HG03103 (cell line): ENCODE measurements at regions not wholly inside any gene's neighbourhood (a gene's known extent, or its start where the extent isn't known, plus 50 kb on each side); places are given as distances from the start of the nearest gene placed in this dataset.

Experiments
- ATAC-seq: cut with Tn5 transposase; IDR thresholded peaks from one replicate; pipeline ENCODE4 v1.9.1; 2021; ENCODE audit warnings: low read depth; ENCODE audit not compliant: unreplicated experiment

DNA sequence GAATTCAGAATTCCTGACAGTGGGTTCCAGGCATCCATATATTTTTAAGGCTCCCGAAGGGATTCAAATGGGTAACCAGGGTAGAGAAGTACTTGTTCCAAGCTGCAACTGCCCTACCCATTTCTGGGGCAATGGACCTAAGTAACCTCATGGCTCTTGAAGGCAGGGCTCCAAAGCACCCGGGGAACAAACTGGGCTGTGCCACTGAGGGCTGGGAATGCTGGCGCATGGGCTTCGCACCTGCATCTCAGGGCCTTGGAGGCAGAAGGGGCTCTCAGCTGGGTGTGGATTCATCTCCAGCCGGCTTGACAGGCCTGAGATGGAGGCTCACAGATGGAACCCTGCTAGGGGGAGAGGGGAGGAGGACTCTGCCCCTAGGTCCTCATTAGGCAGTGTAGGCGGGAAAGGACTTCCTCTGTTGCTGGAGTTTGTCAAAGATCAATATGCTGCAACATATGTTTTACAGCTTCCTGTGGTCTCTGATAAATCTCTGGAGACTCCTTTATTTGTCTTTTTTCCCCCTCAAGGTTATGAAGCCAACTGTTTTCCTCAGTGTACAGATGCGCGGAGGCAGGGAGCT lies 232.3 kb upstream of the NLRP1 start:
- no peak for ATAC-seq

DNA sequence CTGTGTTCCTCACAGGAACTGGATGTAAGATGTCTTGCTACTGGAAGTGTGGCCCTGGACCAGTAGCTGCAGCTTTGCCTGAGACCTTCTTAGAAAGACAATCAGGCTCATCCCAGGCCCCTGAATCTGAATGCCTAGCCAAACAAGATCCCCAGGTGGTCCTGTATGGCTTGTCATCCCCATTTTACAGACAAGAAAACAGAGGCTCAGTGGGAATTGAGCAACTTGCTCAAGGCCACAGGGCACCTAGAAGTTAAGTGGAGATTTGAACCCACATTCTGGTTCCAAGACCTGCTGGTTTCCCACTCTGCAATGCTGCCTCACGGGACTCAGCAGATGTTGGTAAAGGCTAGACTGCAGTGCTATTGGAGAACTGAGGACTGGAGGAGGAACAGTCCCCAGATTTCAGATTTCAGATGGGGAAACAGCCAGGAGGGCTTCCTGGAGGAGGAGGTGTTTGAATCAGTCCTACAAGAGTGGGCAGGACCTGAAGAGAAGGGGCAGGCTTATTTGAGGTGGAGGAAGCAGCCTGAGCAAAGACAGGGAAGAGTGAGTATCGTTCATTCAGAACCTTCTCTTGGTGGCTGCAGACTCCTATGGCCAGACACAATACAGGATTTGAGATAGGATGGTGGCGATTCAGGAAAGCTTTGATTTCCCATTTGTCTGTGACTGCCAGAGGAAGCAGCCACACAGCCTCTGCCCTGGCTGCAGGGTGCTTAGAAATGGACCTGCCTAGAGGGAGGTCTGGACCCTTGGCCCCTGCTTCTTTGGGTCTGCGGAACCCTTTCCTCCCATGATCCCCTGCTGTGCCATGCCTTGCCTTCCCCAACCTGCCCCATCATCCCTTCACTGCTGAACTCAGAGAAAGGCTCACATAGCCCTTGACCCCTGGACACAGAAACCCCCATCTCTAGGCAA lies 233.4 kb upstream of the NLRP1 start:
- no peak for ATAC-seq

DNA sequence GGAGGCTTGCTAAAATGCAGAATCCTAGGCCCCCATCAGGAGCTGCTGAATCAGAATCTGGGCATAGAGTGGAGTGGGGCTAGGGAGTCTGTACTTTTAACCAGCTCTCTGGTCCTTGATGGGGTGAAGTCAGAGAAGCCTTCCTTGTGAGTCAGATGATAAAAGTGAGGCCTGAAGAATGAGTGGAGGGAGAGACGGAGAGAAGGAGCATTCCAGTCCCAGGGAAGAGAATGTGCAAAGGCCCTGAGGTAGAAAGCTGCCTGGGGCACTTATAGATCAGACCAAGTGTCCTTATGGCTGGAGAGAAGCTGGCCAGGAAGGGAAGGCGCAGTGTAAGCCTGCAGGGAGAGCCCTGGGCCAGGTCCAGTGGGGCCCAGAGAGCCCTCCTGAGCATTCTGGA lies 235.1 kb upstream of the NLRP1 start:
- no peak for ATAC-seq

DNA sequence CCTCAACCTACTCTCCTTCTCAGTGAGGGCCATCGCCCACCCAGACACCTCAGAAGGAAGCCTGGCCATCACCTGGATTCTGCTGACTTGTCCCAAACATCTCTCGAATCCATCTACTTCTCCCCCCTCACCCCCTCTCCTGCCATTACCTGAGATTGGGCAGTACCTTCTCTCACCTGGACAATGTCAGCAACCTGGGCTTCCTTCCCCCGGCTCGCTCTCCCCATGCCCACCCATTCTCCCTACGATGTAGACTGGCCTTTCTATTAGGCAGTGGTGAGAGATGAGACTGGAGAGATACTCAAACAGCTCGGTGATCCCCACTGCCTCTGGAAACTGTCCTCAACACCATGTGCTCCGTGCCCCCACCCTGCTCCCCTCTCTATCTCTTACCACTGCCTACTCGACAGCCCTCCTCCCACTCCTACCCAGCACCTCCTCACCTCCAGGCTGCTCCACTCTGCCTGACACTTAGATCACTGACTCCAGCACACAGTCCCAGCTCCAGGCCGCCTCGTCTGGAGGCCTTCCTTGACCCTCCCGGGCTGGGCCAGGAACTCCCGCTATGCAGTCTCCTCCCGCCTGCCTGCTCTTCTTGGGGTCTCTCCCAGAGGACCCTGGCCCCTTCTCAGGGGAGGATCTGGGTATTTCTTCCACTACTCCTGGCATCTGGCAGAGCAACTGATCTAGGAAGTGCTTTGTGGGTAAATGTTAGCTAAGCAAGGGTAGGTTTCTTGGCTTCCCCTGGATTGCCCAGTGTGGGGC lies 235.8 kb upstream of the NLRP1 start:
- ATAC-seq, result no peak

DNA sequence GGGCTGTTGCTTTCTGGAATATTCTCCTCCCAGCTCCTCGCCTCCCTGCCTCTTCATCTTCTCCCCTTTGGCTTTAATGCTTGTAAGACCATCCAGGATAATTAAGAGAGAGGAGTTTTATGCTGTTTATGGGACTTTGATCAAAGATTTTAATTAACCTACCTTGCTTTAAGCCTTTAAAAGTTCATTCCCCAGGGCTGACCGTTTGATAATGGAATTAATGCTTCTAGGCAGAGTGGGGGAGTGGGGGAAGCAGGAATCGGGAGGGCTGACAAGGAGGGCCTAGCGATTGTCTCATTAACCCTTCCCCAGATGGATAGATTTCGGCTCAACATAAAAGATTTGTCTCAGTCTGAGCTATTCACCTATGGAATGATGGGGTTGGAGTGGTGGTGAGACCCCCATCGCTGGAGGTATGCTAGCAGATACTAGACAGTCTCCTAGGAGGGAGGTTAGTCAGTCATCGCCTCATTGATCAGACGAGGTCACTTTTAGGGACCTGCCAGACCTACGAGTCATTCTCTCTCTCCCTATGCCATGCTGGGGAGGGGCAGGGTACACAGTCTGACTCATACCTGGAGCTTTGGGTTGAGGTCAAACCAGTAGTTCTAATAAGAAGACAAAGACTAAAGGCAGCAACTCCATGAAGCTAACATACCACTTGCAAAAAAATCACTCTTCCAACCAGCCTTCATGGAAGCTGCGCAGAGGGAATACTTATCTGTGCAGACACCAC lies 236.6 kb upstream of the NLRP1 start:
- no peak for ATAC-seq

DNA sequence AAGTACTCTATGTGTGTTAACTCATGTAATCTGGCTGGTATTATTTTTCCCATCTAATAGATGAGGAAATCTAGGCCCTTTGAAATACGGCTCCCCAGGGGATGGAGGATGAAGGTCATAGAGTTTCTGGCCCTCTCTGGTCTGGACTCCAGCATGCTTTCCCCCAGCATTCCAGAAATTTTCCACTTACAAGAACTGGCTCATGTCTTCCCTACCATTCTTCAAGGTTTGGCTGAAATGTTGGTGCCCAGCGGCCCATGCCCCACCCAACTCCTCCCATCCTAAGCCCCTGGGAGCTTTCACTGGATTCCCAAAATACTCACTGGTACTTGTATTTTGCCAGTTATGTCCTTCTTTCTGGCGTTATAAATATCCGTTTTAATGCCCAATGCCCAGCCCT lies 237.5 kb upstream of the NLRP1 start:
- no peak for ATAC-seq

DNA sequence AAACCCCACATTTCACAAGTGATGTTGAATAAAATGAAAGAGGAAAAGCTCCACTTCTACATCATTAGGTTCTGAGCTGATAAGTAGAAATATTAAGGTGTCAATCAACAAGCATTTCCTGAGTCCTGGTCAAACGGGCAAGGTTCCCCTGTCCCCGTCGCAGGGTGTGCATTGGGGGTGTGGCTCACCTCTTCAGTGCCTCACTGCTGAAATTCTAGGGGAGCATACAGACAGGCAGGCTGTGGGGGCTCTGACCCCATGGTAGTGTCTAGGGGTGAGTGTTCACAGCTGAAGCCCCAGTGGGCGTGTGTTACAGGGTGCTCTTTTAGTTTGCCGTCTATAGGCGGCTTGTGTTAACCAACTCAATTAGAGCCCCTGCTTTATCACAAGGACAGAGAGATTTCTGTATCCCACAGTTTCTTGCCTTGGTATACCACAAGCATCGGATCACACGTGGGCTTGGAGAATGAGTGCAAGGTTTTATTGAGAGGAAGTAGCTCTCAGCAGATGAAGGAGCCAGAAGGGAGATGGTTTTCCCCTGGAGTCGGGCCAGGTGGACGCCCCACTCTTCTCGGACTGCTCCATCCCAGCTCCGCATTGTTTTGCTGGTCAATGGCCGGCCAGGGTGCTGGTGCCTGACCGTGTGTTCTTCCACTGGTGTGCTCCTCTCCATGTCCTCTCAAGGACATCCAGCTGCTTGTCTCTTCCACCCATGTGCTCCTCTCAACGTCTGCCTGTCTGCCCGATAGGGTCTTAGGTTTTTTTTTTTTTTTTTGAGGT lies 238.2 kb upstream of the NLRP1 start:
- no peak for ATAC-seq

DNA sequence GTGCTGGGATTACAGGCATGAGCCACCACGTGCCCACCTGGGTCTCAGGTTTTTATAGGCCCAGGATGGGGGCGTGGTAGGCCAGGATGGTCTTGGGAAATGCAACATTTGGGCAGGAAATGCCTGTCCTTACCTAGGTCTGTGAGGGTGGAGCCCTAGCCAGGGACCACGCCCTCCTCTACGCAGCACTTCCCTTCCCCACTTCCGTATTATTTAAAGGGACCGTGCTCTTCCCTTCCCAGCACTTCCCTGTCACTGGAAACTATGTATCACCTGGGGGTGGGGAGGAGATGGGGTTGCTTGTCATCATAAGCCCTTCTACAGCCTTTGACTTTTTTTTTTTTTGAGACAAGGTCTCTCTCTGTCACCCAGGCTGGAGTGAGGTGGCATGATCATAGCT lies 238.9 kb upstream of the NLRP1 start:
- ATAC-seq, result no peak

DNA sequence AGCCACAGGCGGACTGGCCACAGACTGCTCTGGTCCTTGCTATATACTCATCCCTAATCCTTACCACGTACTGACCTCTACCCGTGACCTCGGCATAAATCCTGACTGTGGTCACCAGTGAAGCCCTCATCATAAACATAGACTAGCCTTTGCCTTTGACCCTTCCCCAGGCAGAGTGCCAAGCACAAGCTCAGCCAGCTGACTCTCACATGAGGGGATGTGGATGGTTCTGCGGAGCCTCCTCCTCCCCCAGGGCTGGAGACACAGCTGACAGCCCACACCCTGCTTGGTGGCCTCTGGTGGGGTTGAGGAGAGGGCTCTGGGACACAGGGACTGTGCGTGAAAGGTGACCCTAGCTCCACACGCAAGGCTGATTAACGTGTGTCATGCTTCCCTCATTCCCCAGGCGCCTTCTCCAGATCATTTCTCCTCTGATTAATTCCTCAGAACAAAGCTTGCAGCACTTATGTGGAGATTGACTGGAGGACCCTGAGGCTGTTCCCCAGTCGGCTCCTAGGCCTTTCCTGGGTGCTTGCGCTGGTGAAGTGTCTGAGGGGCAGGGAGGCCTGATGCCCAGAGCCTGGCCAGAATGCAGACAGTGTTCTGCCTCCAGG lies 241.5 kb upstream of the NLRP1 start:
- no peak for ATAC-seq

DNA sequence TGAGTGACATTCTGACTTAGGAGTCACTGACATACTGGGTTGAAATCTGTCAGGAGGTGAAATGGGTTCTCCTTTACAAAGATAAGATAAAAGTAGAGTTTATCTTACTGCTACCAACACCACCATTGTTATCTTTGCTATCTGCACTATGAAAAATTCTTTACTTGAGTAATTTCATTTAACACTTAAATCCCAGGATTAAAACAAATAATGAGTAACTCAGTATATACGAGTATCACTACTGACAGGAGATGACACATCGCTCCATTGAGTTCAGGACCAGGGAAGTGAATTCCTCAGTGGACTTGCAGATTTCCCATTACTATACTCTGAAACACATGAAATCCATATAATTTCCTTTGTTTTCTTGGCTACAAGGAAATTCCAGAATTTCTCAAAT lies 242.1 kb upstream of the NLRP1 start:
- ATAC-seq, result no peak

DNA sequence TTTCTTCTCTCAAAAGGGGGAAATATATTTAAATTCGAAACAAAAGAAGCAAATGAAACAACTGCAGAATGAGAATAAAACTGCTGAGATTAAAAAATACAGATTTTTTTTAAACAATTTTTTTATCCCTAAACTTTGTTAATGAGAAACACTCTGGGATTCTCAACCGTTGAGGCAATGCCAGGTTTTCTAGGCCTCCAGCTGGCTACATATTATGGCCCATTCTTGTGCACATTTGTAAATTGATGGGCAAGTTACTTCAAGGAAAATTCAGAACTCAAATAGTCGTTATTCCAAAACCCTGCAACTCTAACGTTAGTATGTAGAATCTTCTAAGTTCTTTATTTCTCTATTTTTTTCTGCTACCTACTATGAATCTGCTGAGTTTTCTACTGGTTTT lies 239.3 kb upstream of the WSCD1 start:
- ATAC-seq, result no peak

DNA sequence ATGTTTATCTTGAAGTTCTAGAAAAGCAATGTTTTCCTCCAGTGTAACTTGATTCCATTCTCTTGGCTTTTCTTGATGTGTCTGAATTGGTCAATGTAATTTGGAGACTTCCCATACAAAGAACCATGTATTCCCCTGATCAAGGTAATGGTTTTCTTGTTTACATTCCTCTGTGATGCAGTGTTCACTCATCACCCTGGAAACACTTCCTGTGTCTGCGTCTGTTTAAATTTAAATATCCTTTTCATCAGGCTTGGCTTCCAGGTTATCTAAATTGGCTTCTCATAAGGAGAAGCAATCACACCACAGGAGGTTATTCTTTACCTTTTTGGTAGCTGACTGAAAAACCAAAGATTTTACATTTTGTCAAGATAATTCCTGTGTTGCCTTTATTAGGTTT lies 237.3 kb upstream of the WSCD1 start:
- ATAC-seq, result no peak

DNA sequence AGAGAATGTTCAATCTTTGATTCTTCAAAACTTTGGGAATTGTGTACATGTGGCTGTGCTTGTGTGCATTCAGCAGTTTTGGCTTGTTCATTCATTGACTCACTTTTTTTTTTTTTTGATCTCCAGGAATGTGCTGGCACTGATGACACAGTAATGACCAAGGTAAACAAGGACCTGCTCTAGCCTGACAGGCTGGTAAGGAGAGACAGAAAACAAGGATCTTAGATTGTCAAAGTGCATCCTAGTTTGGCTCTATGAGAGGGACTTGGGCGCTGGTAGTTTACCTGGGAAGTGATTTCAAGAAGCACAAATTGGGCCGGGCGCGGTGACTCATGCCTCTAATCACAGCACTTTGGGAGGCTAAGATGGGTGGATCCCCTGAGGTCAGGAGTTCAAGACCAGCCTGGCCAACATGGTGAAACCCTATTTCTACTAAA lies 233.1 kb upstream of the WSCD1 start:
- ATAC-seq, result no peak

DNA sequence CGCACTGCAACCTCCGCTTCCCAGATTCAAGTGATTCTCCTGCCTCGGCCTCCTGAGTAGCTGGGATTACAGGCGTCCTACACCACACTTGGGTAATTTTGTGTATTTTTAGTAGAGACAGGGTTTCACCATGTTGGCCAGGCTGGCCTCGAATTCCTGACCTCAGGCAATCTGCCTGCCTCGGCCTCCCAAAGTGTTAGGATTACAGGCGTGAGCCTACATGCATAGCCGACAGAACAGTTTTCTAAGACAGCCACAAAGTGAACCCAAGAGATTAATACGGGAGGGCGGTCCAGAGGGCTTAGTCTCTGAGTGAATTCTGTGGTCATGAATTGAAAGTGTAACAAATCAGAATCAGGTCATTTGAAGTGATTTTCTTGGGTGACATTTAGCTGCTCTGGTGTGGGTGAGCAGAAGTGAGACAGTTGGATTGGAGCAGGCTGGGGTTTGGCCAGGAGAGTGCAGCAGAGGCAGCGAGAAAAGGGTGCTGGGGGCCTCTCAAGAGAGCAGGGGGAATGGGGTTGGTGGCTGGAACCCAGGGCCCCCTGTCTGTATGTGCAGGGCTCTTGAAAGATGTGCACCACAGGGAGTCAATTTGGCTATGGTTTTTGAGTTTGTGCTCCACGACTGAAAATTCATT lies 231.4 kb upstream of the WSCD1 start:
- ATAC-seq, result no peak

DNA sequence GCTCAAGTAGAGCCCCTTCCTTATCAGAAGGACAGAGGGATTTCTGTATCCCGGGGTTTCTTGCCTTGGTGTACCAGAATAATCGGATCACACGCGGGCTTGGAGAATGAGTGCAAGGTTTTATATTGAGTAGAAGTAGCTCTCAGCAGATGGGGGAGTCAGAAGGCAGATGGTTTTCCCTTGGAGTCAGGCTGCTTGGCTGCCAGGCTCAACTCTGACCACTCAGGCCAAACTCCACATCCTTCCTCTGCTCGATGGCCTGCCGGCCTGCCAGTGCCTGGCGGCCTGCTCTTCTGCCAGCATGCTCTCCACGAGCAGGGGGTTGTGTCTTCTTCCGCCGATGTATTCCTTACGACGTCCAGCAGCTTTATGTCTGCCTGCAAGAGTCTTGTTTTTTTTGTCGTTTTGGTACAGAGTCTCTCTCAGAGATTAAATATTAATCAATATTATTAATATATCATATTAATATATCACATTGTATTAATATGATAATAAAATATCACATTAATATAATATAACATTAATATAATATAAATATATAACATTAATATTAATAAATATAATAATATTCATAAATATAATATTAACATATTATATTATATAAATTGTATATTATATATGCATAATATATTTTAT lies 229.2 kb upstream of the WSCD1 start:
- no peak for ATAC-seq

DNA sequence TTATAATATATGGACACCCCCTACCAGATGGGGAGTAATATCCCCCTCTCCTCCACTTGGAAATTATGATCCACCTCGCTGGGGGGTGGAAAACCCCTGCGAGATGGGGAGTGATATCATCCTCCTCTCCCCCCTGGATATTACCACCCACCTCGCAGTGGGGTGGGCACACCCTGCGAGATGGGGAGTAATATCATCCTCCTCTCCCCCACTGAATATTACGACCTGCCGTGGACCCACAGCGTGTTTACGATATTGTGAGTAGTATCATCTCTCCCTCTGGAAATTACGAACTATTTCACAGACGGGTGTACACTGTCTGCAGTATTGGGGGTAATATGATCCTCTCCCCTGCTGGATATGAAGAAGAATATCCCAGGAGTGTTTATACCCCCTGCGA lies 228.3 kb upstream of the WSCD1 start:
- no peak for ATAC-seq

DNA sequence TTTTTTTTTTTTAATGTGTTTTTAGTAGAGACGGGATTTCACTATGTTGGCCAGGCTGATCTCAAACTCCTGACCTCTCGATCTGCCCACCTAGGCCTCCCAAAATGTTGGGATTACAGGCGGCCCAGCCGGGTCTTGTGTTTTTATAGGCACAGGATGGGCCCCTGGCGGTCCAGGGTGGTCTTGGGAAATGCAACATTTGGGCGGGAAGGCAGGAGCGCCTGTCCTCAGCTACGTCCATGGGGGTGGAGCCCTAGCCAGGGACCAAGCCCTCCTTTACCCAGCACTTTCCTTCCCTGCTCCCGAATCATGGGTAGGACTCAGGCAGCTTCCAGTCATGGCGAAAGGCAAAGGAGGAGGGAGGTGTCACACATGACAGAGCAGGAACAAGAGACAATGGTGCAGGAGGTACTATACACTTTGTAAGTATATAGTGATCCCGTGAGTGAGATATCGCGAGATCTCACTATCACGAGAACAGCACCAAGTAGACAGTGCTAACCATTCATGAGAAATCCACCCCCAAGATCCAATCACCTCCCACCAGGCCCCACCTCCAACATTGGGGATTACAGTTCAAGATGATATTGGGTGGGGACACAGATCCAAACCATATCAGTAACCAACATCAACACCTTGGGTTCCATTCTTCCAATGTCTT lies 226.7 kb upstream of the WSCD1 start:
- no peak for ATAC-seq

DNA sequence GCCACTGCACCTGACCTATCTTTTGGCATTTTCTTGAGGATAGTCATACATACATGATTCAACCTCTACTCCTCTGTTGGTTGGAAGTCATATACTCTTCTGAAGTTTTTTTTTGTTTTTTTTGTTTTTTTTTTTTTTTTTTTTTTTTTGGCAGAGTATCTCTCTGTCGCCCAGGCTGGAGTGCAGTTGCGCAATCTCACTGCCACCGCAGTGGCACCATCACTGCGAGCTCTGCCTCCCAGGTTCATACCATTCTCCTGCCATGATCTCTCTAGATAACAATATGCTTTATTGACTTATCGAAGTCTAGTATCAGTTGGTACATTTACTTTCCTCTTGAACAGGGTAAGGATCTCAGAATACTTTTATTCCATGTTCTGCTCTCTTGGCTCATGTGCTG lies 224.2 kb upstream of the WSCD1 start:
- ATAC-seq, result no peak
